Gastroesophageal sphincter (tissue), 3 donors: ENCODE measurements at regions not wholly inside any gene's neighbourhood (a gene's known extent, or its start where the extent isn't known, plus 50 kb on each side); places are given as distances from the start of the nearest gene placed in this dataset.
"Not testable (repeated sequence)": the region's sequence is repeated elsewhere in the genome, so short reads cannot be mapped to it uniquely, and the experiment has no call there.

Experiments used
- EP300 ChIP-seq: sonication (generic); formaldehyde crosslinking; IDR thresholded peaks from one replicate; pipeline ENCODE4 v1.6.1; 2017; ENCODE audit warnings: antibody characterized with exemption, mild to moderate bottlenecking
- POLR2A ChIP-seq, 2 donors: fragments of 450-650 bp; IDR thresholded peaks; one replicate each; pipeline ENCODE4 v1.6.1; 2017; ENCODE audit warnings: antibody characterized with exemption in 2 of 2, mild to moderate bottlenecking in 2 of 2, moderate library complexity in 1 of 2
- POLR2AphosphoS5 ChIP-seq: sonication (generic); formaldehyde crosslinking; IDR thresholded peaks from one replicate; pipeline ENCODE4 v1.6.1; 2017; ENCODE audit warnings: antibody characterized with exemption
- TF ChIP-seq, protein P1 (sequence below), 4 experiments: fragments of 200-600 bp in 2 of 4; fragments of 450-650 bp in 2 of 4; sonication (generic) in 1 of 4; IDR thresholded peaks; one replicate each; pipeline ENCODE4 v1.5.1; 2017 to 2019; ENCODE audit warnings: antibody characterized with exemption in 4 of 4, mild to moderate bottlenecking in 2 of 4, moderate library complexity in 2 of 4

DNA sequence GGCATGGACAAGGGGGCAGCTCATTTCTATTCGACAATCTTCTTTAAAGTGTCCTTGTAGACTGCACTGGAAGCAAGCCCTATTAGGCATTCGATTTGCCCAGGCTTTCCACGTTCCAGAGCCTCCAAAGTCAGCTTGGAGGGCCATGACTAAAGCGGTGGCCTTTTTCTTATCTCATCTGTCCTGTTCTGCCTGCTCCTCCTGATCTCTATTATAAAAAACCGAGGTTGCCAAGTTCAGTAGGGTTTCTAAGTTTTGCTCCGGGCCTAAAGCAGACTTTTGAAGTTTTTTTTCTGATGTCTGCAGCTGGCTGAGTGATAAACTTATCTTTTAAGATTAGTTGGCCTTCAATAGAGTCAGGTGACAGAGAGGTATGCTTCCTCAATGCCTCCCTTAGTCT is 54.7 kb upstream of the CSF1 start:
- TF ChIP-seq POLR2A (IDR thresholded peaks at IDR 0.05); POLR2AphosphoS5; EP300: not testable (repeated sequence)
- TF ChIP-seq, protein P1, sequence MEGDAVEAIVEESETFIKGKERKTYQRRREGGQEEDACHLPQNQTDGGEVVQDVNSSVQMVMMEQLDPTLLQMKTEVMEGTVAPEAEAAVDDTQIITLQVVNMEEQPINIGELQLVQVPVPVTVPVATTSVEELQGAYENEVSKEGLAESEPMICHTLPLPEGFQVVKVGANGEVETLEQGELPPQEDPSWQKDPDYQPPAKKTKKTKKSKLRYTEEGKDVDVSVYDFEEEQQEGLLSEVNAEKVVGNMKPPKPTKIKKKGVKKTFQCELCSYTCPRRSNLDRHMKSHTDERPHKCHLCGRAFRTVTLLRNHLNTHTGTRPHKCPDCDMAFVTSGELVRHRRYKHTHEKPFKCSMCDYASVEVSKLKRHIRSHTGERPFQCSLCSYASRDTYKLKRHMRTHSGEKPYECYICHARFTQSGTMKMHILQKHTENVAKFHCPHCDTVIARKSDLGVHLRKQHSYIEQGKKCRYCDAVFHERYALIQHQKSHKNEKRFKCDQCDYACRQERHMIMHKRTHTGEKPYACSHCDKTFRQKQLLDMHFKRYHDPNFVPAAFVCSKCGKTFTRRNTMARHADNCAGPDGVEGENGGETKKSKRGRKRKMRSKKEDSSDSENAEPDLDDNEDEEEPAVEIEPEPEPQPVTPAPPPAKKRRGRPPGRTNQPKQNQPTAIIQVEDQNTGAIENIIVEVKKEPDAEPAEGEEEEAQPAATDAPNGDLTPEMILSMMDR (IDR thresholded peaks at IDR 0.05) = not testable (repeated sequence)
